Inflammatory macrophage treated with lipopolysaccharide for 4 hours (primary cell): ENCODE measurements at regions not wholly inside any gene's neighbourhood (a gene's known extent, or its start where the extent isn't known, plus 50 kb on each side); places are given as distances from the start of the nearest gene placed in this dataset.
"Not testable (repeated sequence)": the region's sequence is repeated elsewhere in the genome, so short reads cannot be mapped to it uniquely, and the experiment has no call there.

ENCODE experiments used
- DNase-seq: peaks from one replicate; pipeline ENCODE4 v3.0.0-alpha.2; 2020

- not testable (repeated sequence) for DNase-seq
Observed at GRCh38 chr2:90298983-90299382, 1607.5 kb downstream of the RPIA start.

- DNase-seq, result not testable (repeated sequence)
Observed at GRCh38 chr2:90322982-90323381, 1631.5 kb downstream of the RPIA start.

GRCh38 chr2:90323612-90324558 lies 1632.4 kb downstream of the RPIA start:
- DNase-seq, result not testable (repeated sequence)

- not testable (repeated sequence) for DNase-seq
Observed at GRCh38 chr2:90324672-90325071, 1633.2 kb downstream of the RPIA start.

- DNase-seq, result not testable (repeated sequence)
Observed at GRCh38 chr2:90325796-90326353, 1634.4 kb downstream of the RPIA start.

- DNase-seq, result not testable (repeated sequence)
Observed at GRCh38 chr2:90355546-90355945, 1664.1 kb downstream of the RPIA start.

- DNase-seq, result not testable (repeated sequence)
Observed at GRCh38 chr2:90359344-90359743, 1667.9 kb downstream of the RPIA start.

- not testable (repeated sequence) for DNase-seq
Observed at GRCh38 chr2:90359887-90360730, 1668.6 kb downstream of the RPIA start.

GRCh38 chr2:90360731-90361035 lies 1669.2 kb downstream of the RPIA start:
- DNase-seq, result not testable (repeated sequence)
